NCI-H524 treated with DMSO at 0.1 percent for 48 hours (cell line): ENCODE measurements at regions not wholly inside any gene's neighbourhood (a gene's known extent, or its start where the extent isn't known, plus 50 kb on each side); places are given as distances from the start of the nearest gene placed in this dataset.

Source experiments
- DNase-seq: peaks from one replicate; lab custom pipeline; 2025; lab: John Stamatoyannopoulos, UW

- no peak for DNase-seq
Measured at GRCh38 chr5:107146901-107147300, 523.8 kb downstream of the EFNA5 start.

GRCh38 chr5:107135391-107135790 lies 535.3 kb downstream of the EFNA5 start:
- no peak for DNase-seq

GRCh38 chr5:107134931-107135330 lies 535.8 kb downstream of the EFNA5 start:
- no peak for DNase-seq

GRCh38 chr5:107129051-107129450 lies 541.7 kb downstream of the EFNA5 start:
- no peak for DNase-seq

GRCh38 chr5:107127878-107128277 lies 542.9 kb downstream of the EFNA5 start:
- no peak for DNase-seq

- no peak for DNase-seq
Measured at GRCh38 chr5:107126341-107126740, 544.4 kb downstream of the EFNA5 start.

GRCh38 chr5:107124376-107124775 lies 546.4 kb downstream of the EFNA5 start:
- no peak for DNase-seq

GRCh38 chr5:107123014-107123413 lies 547.7 kb downstream of the EFNA5 start:
- DNase-seq: no peak

GRCh38 chr5:107121793-107122519 lies 548.8 kb downstream of the EFNA5 start:
- no peak for DNase-seq

- no peak for DNase-seq
Measured at GRCh38 chr5:107119656-107120055, 551.1 kb downstream of the EFNA5 start.

- DNase-seq: no peak
Measured at GRCh38 chr5:107118184-107119019, 552.3 kb downstream of the EFNA5 start.

GRCh38 chr5:107112216-107112615 lies 558.5 kb downstream of the EFNA5 start:
- DNase-seq: peak; percentile 69

GRCh38 chr5:107104040-107104995 lies 566.4 kb downstream of the EFNA5 start:
- no peak for DNase-seq

- DNase-seq: no peak
Measured at GRCh38 chr5:107103522-107103921, 567.2 kb downstream of the EFNA5 start.

- no peak for DNase-seq
Measured at GRCh38 chr5:107100121-107100520, 570.6 kb downstream of the EFNA5 start.

- no peak for DNase-seq
Measured at GRCh38 chr5:107099506-107099905, 571.2 kb downstream of the EFNA5 start.

- no peak for DNase-seq
Measured at GRCh38 chr5:107092695-107093094, 578.0 kb downstream of the EFNA5 start.

- peak; percentile 43 for DNase-seq
Measured at GRCh38 chr5:107090506-107090905, 580.2 kb downstream of the EFNA5 start.

- no peak for DNase-seq
Measured at GRCh38 chr5:107088907-107089306, 581.8 kb downstream of the EFNA5 start.

- DNase-seq: no peak
Measured at GRCh38 chr5:107085572-107085971, 585.2 kb downstream of the EFNA5 start.

- DNase-seq: no peak
Measured at GRCh38 chr5:107074996-107075395, 595.7 kb downstream of the EFNA5 start.

GRCh38 chr5:107072967-107073366 lies 597.8 kb downstream of the EFNA5 start:
- no peak for DNase-seq
